ENCODE measurements at regions not wholly inside any gene's neighbourhood (a gene's known extent, or its start where the extent isn't known, plus 50 kb on each side); places are given as distances from the start of the nearest gene placed in this dataset.
"Not testable (repeated sequence)": the region's sequence is repeated elsewhere in the genome, so short reads cannot be mapped to it uniquely, and the experiment has no call there.

DNA sequence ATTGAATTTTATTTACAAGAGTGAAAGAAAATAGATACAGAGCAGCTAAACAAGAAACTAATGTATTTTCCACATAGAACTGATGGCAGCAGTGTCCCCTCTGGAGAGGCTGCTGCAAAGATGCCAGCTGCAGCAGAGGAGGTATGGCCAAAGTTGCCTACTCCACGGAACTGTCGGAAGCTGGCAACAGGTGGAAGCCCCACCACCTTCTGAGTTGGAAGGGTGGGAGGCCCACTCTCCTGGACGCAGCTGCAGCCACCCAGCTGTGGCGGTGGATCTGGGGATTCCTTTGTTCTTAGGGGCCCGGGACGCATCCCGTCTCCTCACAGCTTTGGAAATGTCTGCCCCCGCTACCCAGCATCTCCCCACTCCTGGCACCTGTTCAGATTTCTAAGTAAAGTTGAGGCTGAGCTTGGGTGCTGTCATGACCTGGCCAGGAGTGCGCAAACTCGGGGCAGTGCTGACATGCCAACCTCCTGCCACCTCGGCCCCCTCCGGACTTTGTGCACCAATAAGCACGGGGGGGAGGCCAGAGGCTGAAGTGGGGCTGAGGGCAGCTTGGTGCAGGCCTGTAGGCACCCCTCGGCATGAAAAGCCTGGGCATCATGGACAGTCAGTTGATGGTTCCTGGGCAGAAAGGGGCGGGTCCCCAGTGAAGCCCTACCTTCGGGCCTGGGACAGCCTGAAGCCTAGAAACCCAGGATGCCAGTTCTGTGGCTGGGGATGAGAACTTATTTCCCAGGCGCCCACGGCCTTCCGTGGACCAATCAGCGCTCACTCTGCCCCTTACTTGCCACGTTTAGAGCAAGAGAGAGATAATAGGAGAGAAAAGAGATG is 1071.4 kb downstream of the JRKL start:
- no peak for DNase-seq

DNA sequence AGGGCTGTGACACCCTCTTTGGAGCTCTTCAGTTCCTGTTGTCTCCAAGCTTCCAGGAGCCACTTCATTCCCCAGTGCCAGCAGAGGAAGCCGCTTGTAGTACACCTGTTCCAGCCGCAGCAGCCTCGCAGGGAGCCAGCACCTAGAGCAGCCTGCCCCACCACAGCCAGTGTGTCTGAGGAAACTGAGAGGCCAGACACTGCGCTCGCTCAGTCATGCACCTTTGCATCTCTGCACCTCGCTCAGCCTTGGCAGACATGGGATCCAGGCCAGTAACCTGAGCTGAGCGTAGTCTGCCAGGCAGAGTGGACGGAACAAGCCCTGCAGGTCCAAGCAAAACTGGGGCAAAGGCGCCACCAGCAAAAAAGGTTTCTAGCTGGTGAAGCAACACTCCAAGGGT is 1072.1 kb downstream of the JRKL start:
- no peak for DNase-seq

- DNase-seq: no peak
Observed at GRCh38 chr11:97463891-97464290, 1074.1 kb downstream of the JRKL start.

- no peak for DNase-seq
Observed at GRCh38 chr11:97471480-97471879, 1081.7 kb downstream of the JRKL start.

- DNase-seq: no peak
Observed at GRCh38 chr11:97487387-97487786, 1097.6 kb downstream of the JRKL start.

DNA sequence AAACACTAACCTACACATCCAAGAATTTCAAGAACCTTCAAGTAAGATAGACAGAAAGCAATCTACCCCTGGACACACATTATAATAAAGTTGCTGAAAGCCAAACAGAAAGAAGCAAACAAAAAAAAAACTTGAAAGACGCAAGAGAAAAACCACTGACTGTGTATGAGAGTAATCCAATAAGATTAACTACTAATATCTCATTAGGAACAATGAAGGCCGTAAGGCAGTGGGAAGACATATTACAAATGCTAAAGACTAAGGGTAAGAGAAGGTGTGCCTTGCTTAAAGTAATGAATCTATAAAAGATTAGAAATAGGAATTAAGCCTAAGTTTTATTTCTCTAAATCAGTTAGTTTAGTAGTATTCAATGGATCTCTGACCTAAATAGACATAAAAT is 1109.1 kb downstream of the JRKL start:
- no peak for DNase-seq

DNA sequence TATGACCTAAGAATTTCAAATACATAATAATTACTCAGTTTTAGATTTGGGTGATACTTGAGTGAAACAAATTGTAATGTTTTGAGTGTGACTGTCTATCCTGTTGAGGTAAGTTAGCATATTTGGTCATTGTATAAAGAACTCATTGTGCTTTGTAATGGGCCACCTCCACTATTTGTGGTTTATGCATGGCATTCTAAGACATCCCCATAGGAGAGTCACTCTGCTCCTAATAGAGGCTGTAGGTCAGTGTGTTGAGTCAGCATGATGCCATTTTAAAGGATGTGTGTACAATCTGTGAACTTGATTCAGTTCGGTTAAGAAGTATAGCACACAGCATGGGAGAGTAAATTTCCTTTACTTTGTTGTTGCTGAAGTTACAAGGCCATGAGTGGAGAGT is 1112.4 kb downstream of the JRKL start:
- DNase-seq: no peak

DNA sequence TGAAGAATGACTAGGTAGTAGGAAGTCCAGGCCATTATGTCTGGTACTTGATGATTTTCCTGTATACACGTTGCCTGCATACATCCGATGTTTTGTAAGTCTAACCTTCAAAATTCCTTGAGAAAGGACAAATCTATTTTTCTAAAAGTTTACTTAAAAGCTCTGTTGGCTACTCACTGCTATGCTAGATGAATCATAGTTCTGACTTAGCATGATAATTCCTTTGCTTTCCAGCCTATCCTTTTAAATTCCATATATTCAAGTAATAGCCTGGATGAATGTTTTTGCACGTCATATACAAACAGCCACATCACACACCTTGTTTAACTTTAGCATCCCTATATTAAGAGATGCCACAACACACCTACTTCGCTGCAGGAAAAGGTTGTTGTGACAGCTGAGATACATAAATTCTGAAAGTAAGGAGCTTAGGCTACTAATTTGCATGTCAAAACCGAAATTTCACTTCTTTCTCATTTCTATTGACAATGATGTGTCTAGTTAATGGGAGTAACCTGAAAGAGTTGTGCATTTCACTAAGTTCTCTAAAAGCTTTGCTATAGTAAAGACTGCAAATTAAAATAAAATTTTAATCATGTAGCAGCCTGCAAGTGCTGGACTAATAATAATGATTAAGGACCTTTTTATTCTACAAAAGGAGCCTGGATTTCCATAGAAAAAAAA is 1116.4 kb downstream of the JRKL start:
- no peak for DNase-seq

- DNase-seq: no peak
Observed at GRCh38 chr11:97514446-97514845, 1124.6 kb downstream of the JRKL start.

DNA sequence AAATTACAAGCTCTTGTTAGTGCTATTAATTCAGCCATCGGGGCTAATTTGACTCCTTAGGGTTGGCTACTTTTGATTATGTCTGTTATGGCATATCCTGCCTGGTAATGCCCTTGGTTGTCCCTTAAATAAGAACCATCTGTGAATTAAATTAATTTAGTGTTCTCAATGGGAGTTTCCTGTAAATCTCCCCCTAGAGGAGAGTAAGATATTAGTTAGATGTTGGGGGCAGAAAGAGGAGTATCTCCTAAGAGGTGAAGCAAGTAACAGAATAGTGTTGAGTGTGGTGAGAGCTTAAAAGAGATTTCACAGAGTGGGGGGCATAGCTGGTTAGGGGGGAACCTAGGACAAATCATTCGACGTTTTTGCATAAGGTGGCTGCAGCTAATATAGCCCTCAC is 1126.9 kb downstream of the JRKL start:
- peak; percentile 4 for DNase-seq

DNA sequence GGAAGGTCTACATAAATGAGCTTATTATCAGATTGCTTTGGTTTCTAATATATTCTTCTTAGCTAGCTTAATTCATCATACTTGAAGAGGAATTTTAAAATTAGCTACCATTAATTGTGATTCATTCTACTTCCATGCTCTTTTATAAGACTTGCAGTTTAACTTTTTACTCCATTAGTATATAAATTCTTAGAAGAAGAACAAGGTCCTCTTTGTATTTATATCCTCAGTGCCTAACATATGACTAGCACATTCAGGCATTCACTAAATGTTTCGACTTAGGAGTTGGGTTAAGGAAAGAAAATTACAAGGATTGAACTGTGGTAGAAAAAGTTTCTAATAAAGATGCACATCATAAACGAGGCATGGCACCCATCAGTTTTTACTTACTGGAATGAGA is 1135.5 kb downstream of the JRKL start:
- DNase-seq: no peak

DNA sequence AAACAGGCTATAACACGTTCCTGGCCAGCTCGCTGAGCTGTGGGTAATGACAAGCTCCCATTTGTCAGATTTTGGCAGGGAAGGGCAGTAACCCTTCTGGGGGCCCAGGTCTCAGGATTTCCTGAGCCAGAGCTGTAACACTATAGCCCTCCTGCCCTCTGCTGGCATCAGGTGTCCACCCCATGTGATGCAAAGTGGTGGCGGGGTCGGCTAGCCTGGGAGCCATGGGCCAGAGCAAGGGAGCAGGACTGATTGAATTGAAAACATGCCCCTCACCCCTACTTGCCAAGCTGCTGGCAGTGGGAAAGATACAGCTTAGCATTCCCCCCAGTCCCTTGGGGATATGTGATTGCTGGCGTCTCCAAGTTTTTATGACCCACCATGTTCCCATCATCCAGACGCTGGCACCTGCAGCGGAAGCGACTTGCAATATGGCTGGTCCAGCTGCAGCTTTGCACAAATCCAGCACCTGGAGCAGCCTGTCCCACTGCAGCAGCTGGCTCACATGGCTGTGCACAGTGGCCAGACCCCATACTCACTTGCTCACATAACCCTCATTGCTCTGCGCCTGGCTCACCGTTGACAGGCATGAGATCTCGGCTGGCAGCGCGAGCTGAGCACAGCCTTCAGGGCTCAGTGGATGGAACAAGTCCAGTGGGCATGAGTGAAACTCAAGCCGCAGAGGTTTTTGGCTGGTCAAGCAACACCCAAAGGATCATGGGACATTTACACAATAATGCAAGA is 1147.8 kb downstream of the JRKL start:
- no peak for DNase-seq

GRCh38 chr11:97544431-97544830 is 1154.6 kb downstream of the JRKL start:
- no peak for DNase-seq

DNA sequence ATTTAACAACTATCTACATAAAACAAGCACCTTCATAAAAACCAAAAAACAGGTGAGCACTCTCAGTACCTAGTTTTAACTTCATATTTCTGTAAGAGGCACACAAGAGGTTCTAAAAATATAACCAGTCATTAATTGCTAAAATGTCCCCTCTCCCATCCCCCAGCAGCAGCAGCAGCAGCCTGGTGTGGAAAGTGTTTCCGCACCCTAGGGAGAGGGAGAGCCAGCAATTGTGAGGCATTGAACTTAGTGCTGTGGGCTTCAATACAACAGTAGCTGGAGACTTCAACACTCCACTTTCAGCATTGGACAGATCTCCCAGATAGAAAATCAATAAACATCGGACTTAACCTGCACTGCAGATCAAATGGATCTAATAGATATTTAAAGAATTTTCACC is 1158.5 kb downstream of the JRKL start:
- no peak for DNase-seq

GRCh38 chr11:97557399-97557798 is 1167.6 kb downstream of the JRKL start:
- DNase-seq: peak; percentile 41

DNA sequence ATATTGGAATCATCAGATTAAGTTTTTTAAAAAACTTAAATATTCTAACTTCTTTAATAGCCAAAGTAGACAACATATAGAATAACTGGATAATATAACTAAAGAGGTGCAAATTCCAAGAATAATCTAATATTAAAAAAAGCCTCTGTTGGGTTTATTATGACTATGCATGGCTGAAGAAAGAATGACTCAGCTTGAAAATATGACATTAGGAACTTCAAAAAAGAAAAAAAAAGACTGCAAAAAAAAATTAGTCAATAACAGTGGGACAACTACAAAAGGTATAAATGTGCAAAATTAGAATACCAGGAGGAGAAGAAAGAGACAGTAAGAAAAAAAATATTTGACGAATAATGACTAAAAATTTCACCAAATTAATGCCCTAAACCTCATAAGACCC is 1178.0 kb downstream of the JRKL start:
- DNase-seq: no peak

GRCh38 chr11:97570636-97571035 is 1180.8 kb downstream of the JRKL start:
- DNase-seq: no peak

DNA sequence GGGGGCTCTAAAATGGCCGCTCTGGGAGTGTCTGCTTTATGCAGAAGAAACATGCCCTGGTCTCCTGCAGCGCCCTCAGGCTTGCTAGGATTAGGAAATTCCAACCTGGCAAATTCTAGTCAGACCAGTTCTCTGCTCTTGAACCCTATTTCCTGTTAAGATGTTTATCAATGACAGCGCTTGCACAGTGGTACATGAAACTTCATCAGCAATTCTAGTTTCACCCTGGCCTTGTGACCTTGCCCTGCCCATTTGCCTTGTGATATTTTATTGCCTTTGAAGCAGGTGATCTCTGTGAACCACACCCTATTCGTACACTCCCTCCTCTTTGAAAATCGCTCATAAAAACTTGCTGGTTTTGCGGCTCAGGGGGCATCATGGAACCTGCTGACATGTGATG is 1184.0 kb downstream of the JRKL start:
- DNase-seq: not testable (repeated sequence)

DNA sequence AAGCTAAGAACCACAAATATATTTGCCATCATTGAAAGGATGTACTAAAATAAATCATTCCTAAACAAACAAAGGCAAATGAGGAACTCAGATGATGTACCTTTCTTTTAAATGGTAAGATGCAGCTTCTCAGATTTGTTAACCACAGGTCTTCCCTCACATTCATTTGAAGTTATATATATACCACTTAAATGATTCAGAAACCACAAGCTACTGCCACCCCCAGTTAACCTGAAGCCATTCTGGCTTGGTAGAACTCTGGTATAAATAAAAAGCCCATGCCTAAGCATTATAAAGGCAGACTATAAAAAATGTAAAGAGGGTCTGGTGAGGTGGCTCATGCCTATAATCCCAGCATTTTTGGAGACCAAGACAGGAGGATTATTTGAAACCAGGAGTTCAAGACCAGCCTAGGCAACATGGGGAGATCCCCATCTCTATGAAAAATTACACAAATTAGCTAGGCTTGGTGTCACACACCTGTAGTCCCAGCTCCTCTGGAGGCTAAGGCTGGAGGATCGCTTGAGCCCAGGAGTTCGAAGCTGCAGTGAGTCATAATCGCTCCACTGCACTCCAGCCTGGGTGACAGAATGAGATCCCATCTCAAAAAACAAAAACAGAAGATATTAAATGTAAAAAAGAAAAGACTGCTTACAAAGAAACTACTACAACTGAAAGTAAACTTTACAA is 1185.3 kb downstream of the JRKL start:
- DNase-seq: no peak

DNA sequence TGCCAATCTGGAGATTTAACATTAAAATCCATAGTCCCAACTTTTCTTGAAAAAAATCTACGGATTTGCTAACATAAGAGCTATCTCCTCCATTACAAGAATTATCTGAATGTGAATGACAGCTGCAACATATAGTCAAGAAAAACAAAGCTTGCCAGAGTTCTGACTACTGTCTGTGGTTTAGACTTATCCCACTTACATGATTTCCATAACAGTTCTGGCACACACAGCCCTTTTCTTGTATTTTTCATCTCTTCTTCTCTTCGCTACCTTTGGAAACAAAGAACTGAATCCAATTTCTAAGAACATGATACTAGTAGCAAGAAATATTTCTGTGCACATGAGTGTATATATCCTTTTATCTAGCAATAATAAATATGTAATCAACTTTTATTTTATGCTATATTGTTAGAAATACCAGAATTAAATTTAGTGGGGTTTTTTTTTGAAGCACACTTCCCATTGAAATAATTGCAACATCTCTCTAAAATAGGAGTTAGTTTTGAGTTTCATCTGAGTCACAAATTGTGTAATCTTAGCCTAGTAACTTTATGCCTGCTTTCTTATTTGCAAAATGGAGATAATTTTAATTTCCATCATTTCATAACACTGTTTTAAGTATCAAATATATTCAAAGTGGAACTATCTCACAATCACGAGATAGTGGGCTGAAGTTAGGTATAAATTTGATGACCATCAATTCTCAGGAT is 1217.6 kb downstream of the JRKL start:
- DNase-seq: peak; percentile 9

- DNase-seq: peak; percentile 10
Observed at GRCh38 chr11:97610000-97610399, 1220.2 kb downstream of the JRKL start.

DNA sequence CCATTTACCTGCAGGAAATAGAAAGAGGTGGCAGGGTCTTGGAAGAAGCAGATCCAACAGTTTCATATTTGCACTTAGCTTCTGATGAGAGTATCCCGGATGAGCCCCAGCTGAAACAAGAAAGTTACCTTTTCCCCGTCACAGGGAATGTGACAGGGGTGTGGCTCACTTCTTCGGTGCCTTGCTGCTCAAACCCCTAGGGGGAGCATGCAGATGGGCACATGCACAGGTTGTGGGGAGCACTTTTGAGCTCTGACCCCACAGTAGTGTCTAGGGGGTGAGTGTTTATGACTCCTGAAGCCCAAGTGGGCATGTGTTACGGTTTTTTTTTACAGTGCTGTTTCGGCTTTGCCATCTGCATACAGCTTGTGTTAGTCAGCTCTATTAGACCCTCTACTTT is 1221.0 kb downstream of the JRKL start:
- no peak for DNase-seq

DNA sequence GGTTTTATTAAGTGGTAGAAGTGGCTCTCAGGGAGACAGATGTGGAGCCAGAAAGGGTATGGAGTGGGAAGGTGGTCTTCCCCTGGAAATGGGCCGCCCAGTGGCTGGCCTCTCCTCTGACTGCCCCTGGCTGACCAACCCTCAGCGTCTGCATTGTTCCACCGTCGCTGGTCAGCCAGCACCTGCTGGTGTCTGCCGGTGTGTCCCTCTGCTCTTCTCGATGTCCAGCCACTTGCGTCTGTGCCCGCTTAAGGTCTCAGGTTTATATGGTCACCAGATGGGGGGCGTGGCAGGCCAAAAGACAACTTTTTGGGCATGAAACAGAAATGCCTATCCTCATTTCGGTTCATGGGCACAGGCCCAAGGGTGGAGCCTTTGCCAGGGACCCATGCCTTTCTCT is 1221.5 kb downstream of the JRKL start:
- DNase-seq: no peak

Measured in OCI-M1 (cell line).